ENCODE measurements at regions not wholly inside any gene's neighbourhood (a gene's known extent, or its start where the extent isn't known, plus 50 kb on each side); places are given as distances from the start of the nearest gene placed in this dataset.

DNA sequence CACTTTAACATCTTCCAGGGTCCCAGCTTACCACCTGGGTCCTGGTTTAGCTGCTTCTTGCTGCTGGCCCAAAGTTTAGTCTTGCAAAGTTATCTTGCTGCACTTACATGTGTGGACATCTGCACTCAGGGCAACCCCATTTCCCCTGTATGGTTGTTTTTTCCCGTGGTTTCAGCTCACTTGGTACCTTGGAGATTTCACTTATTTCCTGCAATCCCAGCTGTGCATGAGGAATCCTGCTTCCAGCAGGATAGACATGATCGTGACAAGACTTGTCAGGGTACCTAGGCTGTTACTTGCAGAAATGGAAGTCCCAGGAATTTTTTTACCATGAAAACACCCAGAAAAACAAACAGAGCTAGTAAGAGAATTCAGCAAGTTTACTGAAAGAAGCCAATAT is 95.9 kb upstream of the LEP start (continued):
- TF ChIP-seq EZH2 (IDR thresholded peaks at IDR 0.05; ENCODE audit: borderline replicate concordance, control insufficient read depth, low read depth, low read length) (no peak), POLR2AphosphoS2 (IDR thresholded peaks at IDR 0.05; ENCODE audit: low read depth, low read length) (no peak)

DNA sequence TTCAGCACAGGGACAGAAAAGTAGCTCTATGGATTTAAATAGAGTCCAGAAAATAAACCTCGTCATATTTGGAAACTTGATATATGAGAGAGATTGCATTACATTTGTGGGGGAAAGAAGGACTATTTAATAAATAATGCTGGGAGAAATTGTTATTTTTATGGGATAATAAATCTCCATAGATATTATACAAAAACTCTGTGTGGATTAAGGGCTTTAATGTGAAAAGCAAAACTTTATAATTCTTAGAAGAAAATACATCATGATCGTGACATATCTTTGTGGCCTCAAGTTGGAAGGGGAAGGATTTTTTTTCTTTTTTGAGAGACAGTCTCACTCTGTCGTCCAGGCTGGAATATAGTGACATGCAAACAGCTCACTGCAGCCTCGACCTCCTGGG is 95.0 kb upstream of the LEP start:
- CTCF ChIA-PET, result interaction anchor here (1.1 to 1.4 kb wide), 2 partner anchors 11 to 281 kb away, joined by 3 to 8 read pairs; no protein-coding TSS in a partner anchor
- Histone ChIP-seq H3K4me2 (ENCODE audit: control insufficient read depth, insufficient read depth) (no peak overlapping the region), H3K79me2 (ENCODE audit: control insufficient read depth, insufficient read depth, low read length) (no peaks in the 10 kb centered on the region), H4K20me1 (ENCODE audit: control insufficient read depth, insufficient read depth) (no peaks in the 10 kb centered on the region), H3K4me1 (ENCODE audit: control insufficient read depth, insufficient read depth, low read length) (no peaks in the 10 kb centered on the region), H3K36me3 (ENCODE audit: control insufficient read depth in 2 of 2, insufficient read depth in 2 of 2, low read length in 1 of 2) (no peaks in the 10 kb centered on the region), H3K9me3 (replicated peaks; ENCODE audit: control insufficient read depth, insufficient read depth, low read length) (no peaks in the 10 kb centered on the region), H2AFZ (ENCODE audit: control insufficient read depth, low read depth, low read length) (no peak overlapping the region), H3K9ac (ENCODE audit: control insufficient read depth, insufficient read depth, low read length) (no peak overlapping the region), H3K27ac (ENCODE audit: control insufficient read depth, insufficient read depth) (no peak overlapping the region), H3K27me3 (replicated peaks in 1 of 2; ENCODE audit: control insufficient read depth in 2 of 2, insufficient read depth in 2 of 2, low read length in 1 of 2) (peaks cover 0 to 5% of the 10 kb centered on the region in 2 experiments; a peak in 3 of 4 replicates), H3K4me3 (no peak overlapping the region)
- in situ Hi-C loops (cut with MboI) (no loop called here), intact Hi-C loops (cut with micrococcal nuclease; ENCODE audit: unreplicated experiment) (no loop called here)
- ATAC-seq (no peak), FAIRE-seq (no peak), DNase-seq (ENCODE audit: low read depth, low spot score) (no peak)
- no TSS peak for BruUV-seq (replicated peaks)
- RAD21 ChIA-PET (ENCODE audit: unreplicated experiment), result interaction anchor here (1.6 kb wide), 1 partner anchor 64 kb away, joined by 4 read pairs; no protein-coding TSS in a partner anchor
- 45% methylated on average over 4 of the region's 4 CpGs for WGBS (ENCODE audit: insufficient coverage, insufficient replicate concordance, low lambda C conversion rate, missing lambda C conversion rate)
- SMC1A ChIA-PET (ENCODE audit: uncharacterized antibody, unreplicated experiment), result no interaction called here
- POLR2A ChIA-PET, result no interaction called here
- TF ChIP-seq POLR2AphosphoS5 (IDR thresholded peaks at IDR 0.05; ENCODE audit: low read length) (no peak), NFXL1 (IDR thresholded peaks at IDR 0.05; ENCODE audit: borderline replicate concordance) (no peak), GABPA (IDR thresholded peaks at IDR 0.05; ENCODE audit: low read depth) (no peak), MTA3 (IDR thresholded peaks at IDR 0.05; ENCODE audit: borderline replicate concordance, low read length) (no peak), SREBF1 (IDR thresholded peaks at IDR 0.05; ENCODE audit: low read length) (no peak), TBL1XR1 (IDR thresholded peaks at IDR 0.05; ENCODE audit: low read depth, low read length) (no peak), ZSCAN29 (IDR thresholded peaks at IDR 0.05) (no peak), JUNB (IDR thresholded peaks at IDR 0.05) (no peak)
- TF ChIP-seq, protein P1, sequence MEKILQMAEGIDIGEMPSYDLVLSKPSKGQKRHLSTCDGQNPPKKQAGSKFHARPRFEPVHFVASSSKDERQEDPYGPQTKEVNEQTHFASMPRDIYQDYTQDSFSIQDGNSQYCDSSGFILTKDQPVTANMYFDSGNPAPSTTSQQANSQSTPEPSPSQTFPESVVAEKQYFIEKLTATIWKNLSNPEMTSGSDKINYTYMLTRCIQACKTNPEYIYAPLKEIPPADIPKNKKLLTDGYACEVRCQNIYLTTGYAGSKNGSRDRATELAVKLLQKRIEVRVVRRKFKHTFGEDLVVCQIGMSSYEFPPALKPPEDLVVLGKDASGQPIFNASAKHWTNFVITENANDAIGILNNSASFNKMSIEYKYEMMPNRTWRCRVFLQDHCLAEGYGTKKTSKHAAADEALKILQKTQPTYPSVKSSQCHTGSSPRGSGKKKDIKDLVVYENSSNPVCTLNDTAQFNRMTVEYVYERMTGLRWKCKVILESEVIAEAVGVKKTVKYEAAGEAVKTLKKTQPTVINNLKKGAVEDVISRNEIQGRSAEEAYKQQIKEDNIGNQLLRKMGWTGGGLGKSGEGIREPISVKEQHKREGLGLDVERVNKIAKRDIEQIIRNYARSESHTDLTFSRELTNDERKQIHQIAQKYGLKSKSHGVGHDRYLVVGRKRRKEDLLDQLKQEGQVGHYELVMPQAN (conservative IDR thresholded peaks at IDR 0.05), result no peak
- TF ChIP-seq, protein P2, sequence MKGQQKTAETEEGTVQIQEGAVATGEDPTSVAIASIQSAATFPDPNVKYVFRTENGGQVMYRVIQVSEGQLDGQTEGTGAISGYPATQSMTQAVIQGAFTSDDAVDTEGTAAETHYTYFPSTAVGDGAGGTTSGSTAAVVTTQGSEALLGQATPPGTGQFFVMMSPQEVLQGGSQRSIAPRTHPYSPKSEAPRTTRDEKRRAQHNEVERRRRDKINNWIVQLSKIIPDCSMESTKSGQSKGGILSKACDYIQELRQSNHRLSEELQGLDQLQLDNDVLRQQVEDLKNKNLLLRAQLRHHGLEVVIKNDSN (IDR thresholded peaks at IDR 0.05; ENCODE audit: borderline replicate concordance, extremely low read length, insufficient read depth, low read depth, low read length), result no peak
- TF ChIP-seq, protein P3, sequence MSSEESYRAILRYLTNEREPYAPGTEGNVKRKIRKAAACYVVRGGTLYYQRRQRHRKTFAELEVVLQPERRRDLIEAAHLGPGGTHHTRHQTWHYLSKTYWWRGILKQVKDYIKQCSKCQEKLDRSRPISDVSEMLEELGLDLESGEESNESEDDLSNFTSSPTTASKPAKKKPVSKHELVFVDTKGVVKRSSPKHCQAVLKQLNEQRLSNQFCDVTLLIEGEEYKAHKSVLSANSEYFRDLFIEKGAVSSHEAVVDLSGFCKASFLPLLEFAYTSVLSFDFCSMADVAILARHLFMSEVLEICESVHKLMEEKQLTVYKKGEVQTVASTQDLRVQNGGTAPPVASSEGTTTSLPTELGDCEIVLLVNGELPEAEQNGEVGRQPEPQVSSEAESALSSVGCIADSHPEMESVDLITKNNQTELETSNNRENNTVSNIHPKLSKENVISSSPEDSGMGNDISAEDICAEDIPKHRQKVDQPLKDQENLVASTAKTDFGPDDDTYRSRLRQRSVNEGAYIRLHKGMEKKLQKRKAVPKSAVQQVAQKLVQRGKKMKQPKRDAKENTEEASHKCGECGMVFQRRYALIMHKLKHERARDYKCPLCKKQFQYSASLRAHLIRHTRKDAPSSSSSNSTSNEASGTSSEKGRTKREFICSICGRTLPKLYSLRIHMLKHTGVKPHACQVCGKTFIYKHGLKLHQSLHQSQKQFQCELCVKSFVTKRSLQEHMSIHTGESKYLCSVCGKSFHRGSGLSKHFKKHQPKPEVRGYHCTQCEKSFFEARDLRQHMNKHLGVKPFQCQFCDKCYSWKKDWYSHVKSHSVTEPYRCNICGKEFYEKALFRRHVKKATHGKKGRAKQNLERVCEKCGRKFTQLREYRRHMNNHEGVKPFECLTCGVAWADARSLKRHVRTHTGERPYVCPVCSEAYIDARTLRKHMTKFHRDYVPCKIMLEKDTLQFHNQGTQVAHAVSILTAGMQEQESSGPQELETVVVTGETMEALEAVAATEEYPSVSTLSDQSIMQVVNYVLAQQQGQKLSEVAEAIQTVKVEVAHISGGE (CRISPR knock-in tag; IDR thresholded peaks at IDR 0.05), result no peak
- TF ChIP-seq, protein P4, sequence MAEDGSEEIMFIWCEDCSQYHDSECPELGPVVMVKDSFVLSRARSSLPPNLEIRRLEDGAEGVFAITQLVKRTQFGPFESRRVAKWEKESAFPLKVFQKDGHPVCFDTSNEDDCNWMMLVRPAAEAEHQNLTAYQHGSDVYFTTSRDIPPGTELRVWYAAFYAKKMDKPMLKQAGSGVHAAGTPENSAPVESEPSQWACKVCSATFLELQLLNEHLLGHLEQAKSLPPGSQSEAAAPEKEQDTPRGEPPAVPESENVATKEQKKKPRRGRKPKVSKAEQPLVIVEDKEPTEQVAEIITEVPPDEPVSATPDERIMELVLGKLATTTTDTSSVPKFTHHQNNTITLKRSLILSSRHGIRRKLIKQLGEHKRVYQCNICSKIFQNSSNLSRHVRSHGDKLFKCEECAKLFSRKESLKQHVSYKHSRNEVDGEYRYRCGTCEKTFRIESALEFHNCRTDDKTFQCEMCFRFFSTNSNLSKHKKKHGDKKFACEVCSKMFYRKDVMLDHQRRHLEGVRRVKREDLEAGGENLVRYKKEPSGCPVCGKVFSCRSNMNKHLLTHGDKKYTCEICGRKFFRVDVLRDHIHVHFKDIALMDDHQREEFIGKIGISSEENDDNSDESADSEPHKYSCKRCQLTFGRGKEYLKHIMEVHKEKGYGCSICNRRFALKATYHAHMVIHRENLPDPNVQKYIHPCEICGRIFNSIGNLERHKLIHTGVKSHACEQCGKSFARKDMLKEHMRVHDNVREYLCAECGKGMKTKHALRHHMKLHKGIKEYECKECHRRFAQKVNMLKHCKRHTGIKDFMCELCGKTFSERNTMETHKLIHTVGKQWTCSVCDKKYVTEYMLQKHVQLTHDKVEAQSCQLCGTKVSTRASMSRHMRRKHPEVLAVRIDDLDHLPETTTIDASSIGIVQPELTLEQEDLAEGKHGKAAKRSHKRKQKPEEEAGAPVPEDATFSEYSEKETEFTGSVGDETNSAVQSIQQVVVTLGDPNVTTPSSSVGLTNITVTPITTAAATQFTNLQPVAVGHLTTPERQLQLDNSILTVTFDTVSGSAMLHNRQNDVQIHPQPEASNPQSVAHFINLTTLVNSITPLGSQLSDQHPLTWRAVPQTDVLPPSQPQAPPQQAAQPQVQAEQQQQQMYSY (CRISPR knock-in tag; IDR thresholded peaks at IDR 0.05), result no peak
